Mesenchymal stem cell (in vitro differentiated cells and primary cell): ENCODE measurements at regions not wholly inside any gene's neighbourhood (a gene's known extent, or its start where the extent isn't known, plus 50 kb on each side); places are given as distances from the start of the nearest gene placed in this dataset.
A peak's percentile ranks its signal among the peaks of the same experiment; 100 is the strongest.

Experiments
- DNase-seq: peaks from one replicate; pipeline ENCODE4 v3.0.0-alpha.2; 2013
- H2AFZ ChIP-seq: one replicate; pipeline ENCODE4 v1.6.1; 2013; ENCODE audit warnings: low read depth, mild to moderate bottlenecking, control low read depth, inconsistent platforms, low read length, moderate library complexity
- H2AK5ac ChIP-seq: 2 replicates; pipeline ENCODE4 v1.6.1; 2013; ENCODE audit warnings: low read length, moderate library complexity, mild to moderate bottlenecking, inconsistent platforms; ENCODE audit not compliant: severe bottlenecking
- H2BK120ac ChIP-seq: one replicate; pipeline ENCODE4 v1.6.1; 2013; ENCODE audit warnings: low read depth, mild to moderate bottlenecking, inconsistent platforms, low read length, moderate library complexity
- H2BK12ac ChIP-seq, 2 experiments: one replicate each; pipeline ENCODE4 v1.6.1; 2013; ENCODE audit warnings: inconsistent platforms in 2 of 2, low read length in 2 of 2, mild to moderate bottlenecking in 2 of 2, moderate library complexity in 2 of 2, control low read depth in 1 of 2
- H2BK15ac ChIP-seq: one replicate; pipeline ENCODE4 v1.6.1; 2013; ENCODE audit warnings: mild to moderate bottlenecking, low read depth, inconsistent platforms; ENCODE audit not compliant: poor library complexity, severe bottlenecking
- H2BK5ac ChIP-seq: 2 replicates; pipeline ENCODE4 v1.6.1; 2013; ENCODE audit warnings: low read depth, mild to moderate bottlenecking, low read length, control low read depth, inconsistent platforms; ENCODE audit not compliant: poor library complexity, severe bottlenecking
- H3K14ac ChIP-seq, 2 experiments: one replicate each; pipeline ENCODE4 v1.6.1; 2013; ENCODE audit warnings: inconsistent platforms in 2 of 2, low read length in 2 of 2, control low read depth in 1 of 2, mild to moderate bottlenecking in 1 of 2, moderate library complexity in 1 of 2
- H3K18ac ChIP-seq, 2 experiments: one replicate each; pipeline ENCODE4 v1.6.1; 2013; ENCODE audit warnings: inconsistent platforms in 2 of 2, low read length in 2 of 2, control low read depth in 1 of 2, low read depth in 1 of 2, mild to moderate bottlenecking in 1 of 2
- H3K23ac ChIP-seq, 2 experiments: one replicate each; pipeline ENCODE4 v1.6.1; 2013; ENCODE audit warnings: inconsistent platforms in 2 of 2, low read length in 2 of 2, mild to moderate bottlenecking in 2 of 2, moderate library complexity in 2 of 2, control low read depth in 1 of 2
- H3K27ac ChIP-seq: 2 replicates; pipeline ENCODE4 v1.5.1; 2013; ENCODE audit warnings: mild to moderate bottlenecking, moderate library complexity, low read length, control low read depth, inconsistent platforms; ENCODE audit not compliant: poor library complexity, severe bottlenecking
- H3K27me3 ChIP-seq, 2 experiments: 2 replicates each; pipeline versions ENCODE4 v1.6.1 to v1.7.0; 2013; ENCODE audit warnings: low read length in 2 of 2, mild to moderate bottlenecking in 2 of 2, moderate library complexity in 2 of 2, control low read depth in 1 of 2, inconsistent platforms in 1 of 2; ENCODE audit not compliant: control insufficient read depth in 1 of 2, insufficient read depth in 1 of 2
- H3K36me3 ChIP-seq, 2 experiments: 2 replicates each; pipeline versions ENCODE4 v1.6.1 to v1.7.0; 2013; ENCODE audit warnings: low read length in 2 of 2, control low read depth in 1 of 2, inconsistent platforms in 1 of 2, low read depth in 1 of 2, mild to moderate bottlenecking in 1 of 2; ENCODE audit not compliant: insufficient read depth in 2 of 2, control insufficient read depth in 1 of 2
- H3K4ac ChIP-seq, 2 experiments: one replicate each; pipeline ENCODE4 v1.6.1; 2013; ENCODE audit warnings: inconsistent platforms in 2 of 2, low read length in 2 of 2, mild to moderate bottlenecking in 2 of 2, moderate library complexity in 2 of 2, control low read depth in 1 of 2, low read depth in 1 of 2
- H3K4me1 ChIP-seq: 2 replicates; pipeline ENCODE4 v1.6.1; 2013; ENCODE audit warnings: low read depth, low read length, control low read depth; ENCODE audit not compliant: control insufficient read depth, insufficient read depth
- H3K4me2 ChIP-seq: 2 replicates; pipeline ENCODE4 v1.6.1; 2013; ENCODE audit warnings: low read length, mild to moderate bottlenecking, inconsistent platforms; ENCODE audit not compliant: poor library complexity, severe bottlenecking
- H3K4me3 ChIP-seq, 2 experiments: 2 replicates each; pipeline versions ENCODE4 v1.5.1 to v1.7.0; 2013; ENCODE audit warnings: low read length in 2 of 2, mild to moderate bottlenecking in 2 of 2, control low read depth in 1 of 2, low read depth in 1 of 2; ENCODE audit not compliant: insufficient read depth in 1 of 2
- H3K79me1 ChIP-seq: replicated peaks from 2 replicates; pipeline ENCODE4 v1.6.1; 2013; ENCODE audit warnings: mild to moderate bottlenecking, control low read depth, low read length, inconsistent platforms; ENCODE audit not compliant: poor library complexity, severe bottlenecking
- H3K9ac ChIP-seq: 2 replicates; pipeline ENCODE4 v1.7.0; 2013; ENCODE audit warnings: mild to moderate bottlenecking, low read length, moderate library complexity
- H3K9me3 ChIP-seq: 2 replicates; pipeline ENCODE4 v1.7.0; 2013; ENCODE audit warnings: mild to moderate bottlenecking, low read length; ENCODE audit not compliant: control insufficient read depth
- H4K8ac ChIP-seq: one replicate; pipeline ENCODE4 v1.6.1; 2013; ENCODE audit warnings: inconsistent platforms, mild to moderate bottlenecking, low read length, moderate library complexity
- H4K91ac ChIP-seq: one replicate; pipeline ENCODE4 v1.6.1; 2013; ENCODE audit warnings: mild to moderate bottlenecking, low read length, inconsistent platforms
- WGBS: methylation state at CpG from one replicate; pipeline ENCODE4 v1.1.7; 2013; ENCODE audit warnings: mixed read lengths; 5-methylcytosine and 5-hydroxymethylcytosine counted together

DNA sequence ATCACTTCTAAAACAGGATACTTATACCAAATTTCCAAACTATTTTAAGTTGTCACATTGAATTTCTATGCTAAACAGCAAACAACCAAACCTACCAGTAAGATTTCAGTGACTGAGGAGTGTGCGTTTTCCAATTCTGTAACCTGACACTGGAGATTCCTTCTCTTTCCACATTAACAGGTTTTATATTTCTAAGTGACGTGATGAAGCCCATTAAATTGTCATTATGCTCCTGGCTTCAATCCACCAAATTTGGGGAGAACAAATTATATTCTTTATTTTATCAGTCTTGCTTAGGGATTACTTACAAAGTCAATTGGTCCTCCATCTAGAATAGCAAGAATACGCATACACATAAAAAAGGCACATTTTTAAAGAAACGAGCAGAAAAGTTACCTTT is 764.8 kb upstream of the NR2F2 start:
- Histone ChIP-seq H2BK12ac (no peak overlapping the region), H2AFZ (no peak overlapping the region), H2AK5ac (no peak overlapping the region), H3K14ac (no peak overlapping the region), H3K4me1 (no peaks in the 10 kb centered on the region), H2BK120ac (no peak overlapping the region), H3K27me3 (no peaks in the 10 kb centered on the region), H3K4me3 (no peak overlapping the region), H3K4me2 (no peak overlapping the region), H3K23ac (no peak overlapping the region), H3K9me3 (no peaks in the 10 kb centered on the region), H2BK15ac (no peak overlapping the region), H3K18ac (no peak overlapping the region), H3K79me1 (no peaks in the 10 kb centered on the region), H3K36me3 (no peaks in the 10 kb centered on the region), H4K91ac (no peak overlapping the region), H3K9ac (no peak overlapping the region), H4K8ac (no peak overlapping the region), H3K27ac (no peak overlapping the region), H2BK5ac (no peak overlapping the region), H3K4ac (no peak overlapping the region)
- WGBS, result 92% methylated on average over 4 of the region's 4 CpGs
- DNase-seq, result no peak

- Histone ChIP-seq H3K23ac (no peak overlapping the region), H2AFZ (no peak overlapping the region), H2BK120ac (no peak overlapping the region)
These were observed 762.8 kb upstream of the NR2F2 start for GRCh38 chr15:95567686-95568085.

GRCh38 chr15:95574053-95574452 is 756.4 kb upstream of the NR2F2 start:
- Histone ChIP-seq H2BK5ac (no peak overlapping the region), H3K18ac (no peak overlapping the region), H2BK15ac (no peak overlapping the region), H2AK5ac (no peak overlapping the region), H3K9ac (no peak overlapping the region), H3K4me2 (no peak overlapping the region), H4K8ac (no peak overlapping the region), H3K4ac (no peak overlapping the region), H3K79me1 (no peaks in the 10 kb centered on the region), H3K27ac (no peak overlapping the region), H3K23ac (no peak overlapping the region), H3K4me3 (no peak overlapping the region), H3K4me1 (no peaks in the 10 kb centered on the region), H2BK12ac (no peak overlapping the region), H3K36me3 (no peaks in the 10 kb centered on the region), H3K14ac (no peak overlapping the region), H3K9me3 (peaks cover 9% of the 10 kb centered on the region), H4K91ac (no peak overlapping the region), H3K27me3 (no peaks in the 10 kb centered on the region), H2BK120ac (no peak overlapping the region), H2AFZ (no peak overlapping the region)
- DNase-seq, result peak; percentile 61
- WGBS, result 50% methylated on average over 3 of the region's 5 CpGs

More at GRCh38 chr15:95567686-95568085, 762.8 kb upstream of the NR2F2 start:
- H3K4me3 ChIP-seq, result no peak overlapping the region
- H4K8ac ChIP-seq, result no peak overlapping the region
- H3K79me1 ChIP-seq, result no peaks in the 10 kb centered on the region
- H3K4me1 ChIP-seq, result no peaks in the 10 kb centered on the region
- H3K4ac ChIP-seq, result no peak overlapping the region
- H2AK5ac ChIP-seq, result no peak overlapping the region
- H3K27ac ChIP-seq, result no peak overlapping the region
- H3K9ac ChIP-seq, result no peak overlapping the region
- H3K9me3 ChIP-seq, result peaks cover 8% of the 10 kb centered on the region
- no peak overlapping the region for H4K91ac ChIP-seq
- H3K36me3 ChIP-seq, result no peaks in the 10 kb centered on the region
- no CpG with 5 or more reads among the region's 1 CpG for WGBS
- no peak overlapping the region for H2BK12ac ChIP-seq
- H3K14ac ChIP-seq, result no peak overlapping the region
- no peak for DNase-seq
- H3K18ac ChIP-seq, result no peak overlapping the region
- H2BK15ac ChIP-seq, result no peak overlapping the region
- H3K27me3 ChIP-seq, result no peaks in the 10 kb centered on the region
- no peak overlapping the region for H3K4me2 ChIP-seq
- H2BK5ac ChIP-seq, result no peak overlapping the region

DNA sequence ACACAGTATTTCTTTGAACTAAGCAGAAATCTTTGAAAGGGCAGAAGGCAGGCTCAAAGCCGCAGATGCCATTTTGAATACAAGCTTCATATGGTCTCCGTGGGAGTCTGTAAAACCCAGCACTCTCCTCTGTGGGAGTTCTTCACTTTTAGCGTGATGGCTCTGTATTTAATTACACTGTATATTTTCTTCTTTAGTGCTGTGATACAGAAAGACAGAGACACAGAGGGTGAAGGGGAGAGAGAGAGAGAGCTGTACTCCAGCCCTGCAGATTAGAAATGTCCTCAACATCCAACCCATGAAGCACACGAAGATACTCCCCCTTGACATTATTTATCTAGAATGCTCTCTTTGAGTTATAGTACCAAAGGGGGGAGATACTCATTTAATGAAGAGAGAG is 752.6 kb upstream of the NR2F2 start:
- 91% methylated on average over 2 of the region's 4 CpGs for WGBS

More for the DNA sequence above, 752.6 kb upstream of the NR2F2 start:
- H3K27me3 ChIP-seq, result no peaks in the 10 kb centered on the region
- no peak for DNase-seq
- H2AK5ac ChIP-seq, result no peak overlapping the region
- H3K4me2 ChIP-seq, result no peak overlapping the region
- no peak overlapping the region for H2BK15ac ChIP-seq
- no peaks in the 10 kb centered on the region for H3K79me1 ChIP-seq
- no peak overlapping the region for H3K18ac ChIP-seq
- H3K9me3 ChIP-seq, result no peaks in the 10 kb centered on the region
- no peaks in the 10 kb centered on the region for H3K36me3 ChIP-seq
- no peak overlapping the region for H3K23ac ChIP-seq
- no peak overlapping the region for H2BK5ac ChIP-seq
- H3K27ac ChIP-seq, result no peak overlapping the region
- H2AFZ ChIP-seq, result no peak overlapping the region
- H4K91ac ChIP-seq, result no peak overlapping the region
- no peak overlapping the region for H2BK12ac ChIP-seq
- no peak overlapping the region for H4K8ac ChIP-seq
- H3K9ac ChIP-seq, result no peak overlapping the region
- H2BK120ac ChIP-seq, result no peak overlapping the region
- no peak overlapping the region for H3K14ac ChIP-seq
- no peak overlapping the region for H3K4ac ChIP-seq
- no peak overlapping the region for H3K4me3 ChIP-seq
- no peaks in the 10 kb centered on the region for H3K4me1 ChIP-seq
